ENCODE measurements at regions not wholly inside any gene's neighbourhood (a gene's known extent, or its start where the extent isn't known, plus 50 kb on each side); places are given as distances from the start of the nearest gene placed in this dataset.

- no peak overlapping the region for H3K23ac ChIP-seq (ENCODE audit: insufficient read length)
- no peaks in the 10 kb centered on the region for H3K79me1 ChIP-seq (ENCODE audit: low read depth, low read length)
- no peak overlapping the region for H2AFZ ChIP-seq (ENCODE audit: low read length)
- H3K14ac ChIP-seq (ENCODE audit: insufficient read length), result no peak overlapping the region
- no peak overlapping the region for H3K4me2 ChIP-seq (ENCODE audit: insufficient read depth in 1 of 2, low read depth in 2 of 2, low read length in 2 of 2)
- no peak for TF ChIP-seq KDM1A (IDR thresholded peaks at IDR 0.05; ENCODE audit: borderline replicate concordance, low read length)
- no peak for TF ChIP-seq TEAD4 (IDR thresholded peaks at IDR 0.05; ENCODE audit: low read depth, low read length)
- no peak for TF ChIP-seq EGR1 (IDR thresholded peaks at IDR 0.05; ENCODE audit: borderline replicate concordance, low read depth, low read length)
- H2AK5ac ChIP-seq (ENCODE audit: low read depth, low read length), result no peak overlapping the region
- no peak overlapping the region for H2BK15ac ChIP-seq (ENCODE audit: low read length)
- no peak overlapping the region for H2BK12ac ChIP-seq (ENCODE audit: low read depth, low read length)
- no peak overlapping the region for H2BK120ac ChIP-seq (replicated peaks; ENCODE audit: low read depth, low read length)
- ChIA-PET CTCF (ENCODE audit: partially characterized antibody) (interaction anchor here (1.2 kb wide), 1 partner anchor 143 kb away, joined by 3 read pairs; no protein-coding TSS in a partner anchor), POLR2A (ENCODE audit: partially characterized antibody) (no interaction called here)
- no peak overlapping the region for H2BK5ac ChIP-seq (ENCODE audit: low read depth, low read length)
- no peak overlapping the region for H3K56ac ChIP-seq (replicated peaks; ENCODE audit: insufficient read length, low read depth, low read length)
- no peak overlapping the region for H2BK20ac ChIP-seq (ENCODE audit: low read length)
- H3K23me2 ChIP-seq (ENCODE audit: low read depth, low read length), result no peaks in the 10 kb centered on the region
- no peak overlapping the region for H3K9ac ChIP-seq (replicated peaks in 1 of 4; ENCODE audit: extremely low read depth in 1 of 4, low read depth in 3 of 4, low read length in 3 of 4)
- H3K18ac ChIP-seq (ENCODE audit: extremely low read depth, low read length), result no peak overlapping the region
- H4K20me1 ChIP-seq (replicated peaks in 1 of 2; ENCODE audit: control insufficient read depth in 1 of 2, insufficient read depth in 2 of 2, low read length in 2 of 2), result no peaks in the 10 kb centered on the region
- H4K8ac ChIP-seq (ENCODE audit: extremely low read depth, insufficient read depth, low read length), result no peak overlapping the region
- H3K4me3 ChIP-seq (ENCODE audit: extremely low read depth in 1 of 4, insufficient read depth in 2 of 4, low read depth in 3 of 4, low read length in 4 of 4), result no peak overlapping the region
- H4K91ac ChIP-seq (replicated peaks; ENCODE audit: insufficient read length, low read length), result no peak overlapping the region
- DNase-seq (ENCODE audit: low read depth in 1 of 2, low spot score in 2 of 2) (no peak), FAIRE-seq (no peak)
- no peaks in the 10 kb centered on the region for H3K4me1 ChIP-seq (replicated peaks in 1 of 4; ENCODE audit: control insufficient read depth in 3 of 4, insufficient read depth in 4 of 4, low read length in 3 of 4)
- H4K5ac ChIP-seq (ENCODE audit: insufficient read length, low read depth, low read length), result no peak overlapping the region
- H3K36me3 ChIP-seq (ENCODE audit: control insufficient read depth in 2 of 4, insufficient read depth in 4 of 4, low read length in 3 of 4), result no peaks in the 10 kb centered on the region
- H3K9me3 ChIP-seq (ENCODE audit: insufficient read depth in 2 of 2, low read depth in 1 of 2, low read length in 1 of 2), result no peaks in the 10 kb centered on the region
- no peaks in the 10 kb centered on the region for H3K27me3 ChIP-seq (replicated peaks in 1 of 4; ENCODE audit: control insufficient read depth in 3 of 4, extremely low read depth in 1 of 4, insufficient read depth in 3 of 4, low read length in 3 of 4)
- no peaks in the 10 kb centered on the region for H3K79me2 ChIP-seq (ENCODE audit: control insufficient read depth in 1 of 2, insufficient read depth in 2 of 2, low read length in 2 of 2)
- no peak overlapping the region for H3K27ac ChIP-seq (ENCODE audit: low read depth, low read length)
- no peak overlapping the region for H3K4ac ChIP-seq (replicated peaks; ENCODE audit: insufficient read length, low read depth, low read length)
- WGBS, 2 experiments (ENCODE audit: extremely low coverage in 1 of 2, insufficient coverage in 1 of 2, insufficient read length in 1 of 2, insufficient replicate concordance in 2 of 2, low coverage in 1 of 2, low lambda C conversion rate in 2 of 2, missing lambda C conversion rate in 1 of 2), result 100% methylated on average over 1 of the region's 1 CpG; no CpG with 5 or more reads in 1 of the 2 experiments
Observed at GRCh38 chr10:105742184-105742583, 1101.1 kb downstream of the SORCS3 start.
